ENCODE measurements at regions not wholly inside any gene's neighbourhood (a gene's known extent, or its start where the extent isn't known, plus 50 kb on each side); places are given as distances from the start of the nearest gene placed in this dataset.

DNA sequence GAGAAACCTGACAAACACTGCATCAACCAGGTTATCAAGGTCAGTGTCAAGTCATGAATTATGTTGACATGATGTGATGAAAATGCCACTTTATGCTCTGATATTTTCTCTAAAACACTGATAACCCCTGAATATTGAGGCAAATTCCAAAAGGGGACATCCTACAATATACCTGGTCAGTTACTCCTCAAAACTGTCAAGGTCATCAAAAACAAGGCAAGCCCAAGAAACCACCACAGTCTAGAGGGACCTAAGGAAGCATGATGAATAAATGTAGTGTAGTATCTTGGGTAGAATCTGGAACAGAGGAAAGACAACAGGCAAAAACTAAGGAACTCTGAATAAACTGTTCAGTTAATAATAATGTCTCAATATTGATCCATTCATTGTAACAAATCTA is 275.3 kb upstream of the THRB start:
- TF ChIP-seq EZH2 (IDR thresholded peaks at IDR 0.05; ENCODE audit: insufficient read depth, poor library complexity, severe bottlenecking) (no peak), EZH2phosphoT487 (IDR thresholded peaks at IDR 0.05; ENCODE audit: insufficient read depth, low read depth) (no peak)

Data from GM23248 (cell line).